ENCODE measurements at regions not wholly inside any gene's neighbourhood (a gene's known extent, or its start where the extent isn't known, plus 50 kb on each side); places are given as distances from the start of the nearest gene placed in this dataset.
"Not testable (repeated sequence)": the region's sequence is repeated elsewhere in the genome, so short reads cannot be mapped to it uniquely, and the experiment has no call there.

DNA sequence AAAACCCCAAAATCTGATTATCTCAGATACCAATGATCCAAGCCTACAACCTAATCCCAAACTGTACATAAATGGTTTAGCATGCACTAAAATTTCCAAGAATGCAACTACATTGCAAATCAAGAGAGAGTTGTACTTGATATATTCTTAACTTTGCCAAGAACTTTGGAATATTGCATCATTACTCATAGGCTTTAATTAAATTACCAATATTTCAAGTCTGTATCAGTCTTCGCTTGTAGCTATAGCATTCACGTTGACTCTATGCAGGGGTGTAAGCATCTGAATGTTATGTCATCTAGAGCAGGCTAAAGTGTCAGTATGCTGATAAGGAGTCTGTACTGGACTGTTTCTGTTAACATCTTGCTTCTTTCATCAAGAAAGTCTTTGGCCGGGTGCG, 56.3 kb downstream of the FOXI3 start:
- DNase-seq (ENCODE audit: low read depth in 2 of 2): no peak

- no peak for DNase-seq (ENCODE audit: low read depth in 2 of 2)
Measured at GRCh38 chr2:88377641-88377991, 74.9 kb downstream of the FOXI3 start.

DNA sequence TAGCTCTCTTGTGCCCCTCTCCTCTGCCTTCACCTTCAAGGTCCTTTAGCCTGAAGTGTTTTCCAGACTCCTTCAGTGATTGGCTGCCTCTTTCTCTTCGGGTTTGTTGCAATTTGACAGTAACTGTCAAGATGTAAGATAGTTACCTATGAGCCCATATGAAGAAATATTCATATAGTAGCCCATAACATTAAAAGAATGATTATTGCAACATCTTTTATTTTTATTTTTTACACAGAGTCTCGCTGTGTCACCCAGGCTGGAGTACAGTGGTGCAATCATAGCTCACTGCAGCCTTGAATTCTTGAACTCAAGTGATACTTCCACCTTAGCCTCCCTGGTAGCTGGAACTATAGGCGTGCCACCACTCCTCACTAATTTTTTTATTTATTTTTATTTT, 80.5 kb downstream of the FOXI3 start:
- DNase-seq (ENCODE audit: low read depth in 2 of 2): no peak

DNA sequence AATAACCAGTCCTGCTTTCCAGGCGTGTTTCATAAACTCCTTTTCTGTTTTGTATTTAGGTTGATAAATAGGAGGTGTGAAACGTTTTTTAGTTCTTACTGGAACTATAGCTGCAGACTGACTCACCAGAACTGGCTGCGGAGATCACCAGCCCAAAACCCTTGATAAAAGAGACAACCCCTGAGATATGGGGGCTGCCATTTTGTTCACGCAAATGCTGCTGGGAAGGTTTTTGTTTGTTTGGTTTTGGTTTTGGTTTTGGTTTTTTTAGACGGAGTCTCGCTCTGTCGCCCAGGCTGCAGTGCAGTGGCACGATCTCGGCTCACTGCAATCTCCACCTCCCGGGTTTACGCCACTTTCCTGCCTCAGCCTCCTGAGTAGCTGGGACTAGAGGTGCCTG, 87.1 kb downstream of the FOXI3 start:
- not testable (repeated sequence) for DNase-seq (ENCODE audit: low read depth in 2 of 2)

DNA sequence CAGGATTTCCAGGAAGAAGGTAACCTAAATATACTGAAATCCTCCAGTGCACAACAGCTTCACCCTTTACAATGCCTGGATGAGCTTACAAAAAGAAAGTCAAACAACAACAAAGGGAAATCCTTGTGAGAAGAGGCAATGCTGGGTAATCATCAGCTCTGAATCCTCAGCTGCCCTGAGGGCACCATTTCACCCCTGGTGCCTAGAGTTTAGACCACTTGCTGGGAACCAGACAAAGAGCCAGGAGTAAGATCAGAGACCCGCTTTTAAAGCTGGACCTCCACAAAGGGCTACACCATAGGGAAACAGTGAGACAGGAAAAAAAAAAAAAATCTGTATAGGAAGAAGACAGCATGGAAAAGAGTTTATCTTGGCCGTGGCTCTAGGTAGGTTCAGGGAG, 97.0 kb downstream of the FOXI3 start:
- no peak for DNase-seq (ENCODE audit: low read depth in 2 of 2)

DNA sequence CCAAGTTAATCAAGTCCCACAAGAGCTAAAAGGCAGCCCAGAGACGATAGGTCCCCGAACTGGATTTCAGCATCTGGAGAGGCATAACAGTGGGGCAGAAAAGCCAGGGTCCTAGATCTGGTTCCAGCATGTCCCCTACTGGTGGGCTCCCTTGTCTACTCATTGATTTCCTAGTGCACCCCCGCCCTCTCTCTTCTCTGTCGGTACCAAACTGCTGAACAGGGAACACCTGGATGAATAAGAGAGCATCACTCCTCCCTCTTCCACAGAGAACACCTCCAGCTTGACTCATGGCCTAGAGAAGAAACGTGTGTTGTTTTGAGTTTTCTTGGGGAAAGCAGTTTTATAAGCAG, 101.3 kb downstream of the FOXI3 start:
- DNase-seq (ENCODE audit: low read depth in 2 of 2): no peak

GRCh38 chr2:88350331-88351248, 101.9 kb downstream of the FOXI3 start:
- peak; percentile 51 to 61 for DNase-seq (ENCODE audit: low read depth in 2 of 2)

DNA sequence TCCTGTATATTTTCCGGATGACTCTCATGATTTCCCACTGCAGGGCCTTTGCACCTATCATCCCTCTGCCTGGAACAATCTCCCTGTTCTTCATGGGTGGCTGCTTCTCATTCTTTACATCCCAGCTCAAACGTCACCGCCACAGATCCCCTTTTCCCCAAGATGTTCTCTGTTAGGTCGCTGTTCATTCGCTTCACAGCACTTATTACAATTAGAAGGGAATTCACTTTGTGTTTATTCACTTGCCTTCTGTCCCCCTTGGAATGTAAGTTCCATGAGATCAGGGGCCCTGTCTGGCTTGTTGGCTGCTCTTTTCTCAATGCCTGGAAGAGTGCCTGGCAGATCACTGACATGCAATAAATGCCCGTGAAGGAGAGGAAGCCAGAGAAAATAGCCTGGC, 106.7 kb downstream of the FOXI3 start:
- DNase-seq (ENCODE audit: low read depth in 2 of 2): no peak

GRCh38 chr2:88342749-88343148, 109.7 kb downstream of the FOXI3 start:
- no peak for DNase-seq (ENCODE audit: low read depth in 2 of 2)

- DNase-seq (ENCODE audit: low read depth in 2 of 2): no peak
Measured at GRCh38 chr2:88334418-88334817, 118.1 kb downstream of the FOXI3 start.

DNA sequence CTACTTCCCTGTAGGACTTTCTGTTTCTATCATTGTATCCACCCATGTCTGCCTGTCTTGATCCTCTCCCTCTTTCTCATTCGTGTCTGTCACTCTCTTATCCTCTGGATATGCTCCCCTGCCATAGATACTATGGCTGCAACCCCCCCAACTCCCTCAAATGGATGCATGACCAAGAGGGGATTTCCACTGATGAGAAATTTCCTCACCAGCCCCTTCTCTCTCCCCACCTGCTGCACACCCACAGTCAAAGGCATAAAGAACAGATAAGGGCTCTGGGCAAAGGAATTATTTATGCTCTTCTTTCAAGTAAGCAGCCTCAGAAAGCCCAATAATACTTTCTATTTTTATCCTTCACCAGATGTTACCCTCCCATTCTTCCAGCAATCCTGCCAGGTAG, 121.3 kb downstream of the FOXI3 start:
- no peak for DNase-seq (ENCODE audit: low read depth in 2 of 2)

- DNase-seq (ENCODE audit: low read depth in 2 of 2): no peak
Measured at GRCh38 chr2:88329815-88330603, 122.5 kb downstream of the FOXI3 start.

DNA sequence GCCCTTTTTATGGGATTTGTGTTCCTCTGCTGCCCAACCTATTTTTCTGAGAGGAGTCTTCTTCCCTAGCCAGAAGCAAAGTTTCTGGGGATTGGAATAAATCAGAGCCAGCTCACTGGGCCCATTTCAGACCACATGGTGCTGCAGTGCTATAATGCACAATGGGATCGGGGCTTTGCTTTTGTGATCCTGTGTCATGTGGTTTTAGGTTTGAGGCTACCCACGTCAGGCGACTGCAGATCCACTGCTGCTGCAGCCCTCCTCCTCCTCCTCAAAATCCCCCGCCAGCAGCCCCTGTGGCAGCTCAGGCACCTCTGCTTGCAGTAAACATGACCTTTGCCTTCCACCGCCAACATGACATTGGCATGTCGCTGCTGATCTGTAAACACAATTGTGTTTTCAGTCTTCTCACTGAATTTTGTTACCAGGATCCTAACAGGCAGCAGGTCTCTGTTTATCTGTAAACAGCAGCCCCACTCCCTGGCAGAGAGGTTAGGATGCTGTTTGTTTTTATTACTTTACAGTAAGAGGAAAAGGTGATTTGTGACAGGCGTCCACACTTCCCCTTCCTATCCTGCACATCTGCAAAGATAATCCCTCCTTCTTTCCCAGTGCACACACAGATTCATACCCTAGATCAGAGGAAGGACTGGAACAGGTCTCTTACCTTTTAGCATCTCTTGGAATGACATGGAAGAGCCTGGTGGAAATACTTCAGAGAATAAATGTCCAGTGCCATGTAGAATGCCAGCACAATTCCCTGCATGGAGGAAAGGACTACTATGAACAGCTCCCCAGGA, 130.8 kb downstream of the FOXI3 start:
- no peak for DNase-seq (ENCODE audit: low read depth in 2 of 2)

- no peak for DNase-seq (ENCODE audit: low read depth in 2 of 2)
Measured at GRCh38 chr2:88320076-88320773, 132.3 kb downstream of the FOXI3 start.

DNA sequence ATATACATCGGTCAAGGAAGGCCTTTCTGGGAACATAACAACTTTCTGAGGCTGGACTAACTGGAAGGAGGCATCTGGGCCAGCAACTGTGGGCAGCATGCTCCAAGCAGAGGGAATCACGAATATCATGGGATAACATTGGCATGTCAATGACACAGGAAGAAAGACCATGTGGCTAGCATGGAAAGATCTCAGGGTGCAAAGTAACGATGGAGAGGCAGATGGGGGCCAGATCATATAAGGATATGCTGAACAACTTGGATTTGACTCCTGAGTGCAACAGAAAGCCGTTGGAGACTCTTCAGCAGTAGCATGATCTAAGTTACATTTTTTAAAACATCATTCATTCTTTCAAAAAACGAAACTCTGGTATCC, 133.6 kb downstream of the FOXI3 start:
- DNase-seq (ENCODE audit: low read depth in 2 of 2): no peak

GRCh38 chr2:88318071-88318955, 134.2 kb downstream of the FOXI3 start:
- no peak for DNase-seq (ENCODE audit: low read depth in 2 of 2)

GRCh38 chr2:88310787-88311186, 140.6 kb downstream of the THNSL2 start:
- no peak for DNase-seq (ENCODE audit: low read depth in 2 of 2)

DNA sequence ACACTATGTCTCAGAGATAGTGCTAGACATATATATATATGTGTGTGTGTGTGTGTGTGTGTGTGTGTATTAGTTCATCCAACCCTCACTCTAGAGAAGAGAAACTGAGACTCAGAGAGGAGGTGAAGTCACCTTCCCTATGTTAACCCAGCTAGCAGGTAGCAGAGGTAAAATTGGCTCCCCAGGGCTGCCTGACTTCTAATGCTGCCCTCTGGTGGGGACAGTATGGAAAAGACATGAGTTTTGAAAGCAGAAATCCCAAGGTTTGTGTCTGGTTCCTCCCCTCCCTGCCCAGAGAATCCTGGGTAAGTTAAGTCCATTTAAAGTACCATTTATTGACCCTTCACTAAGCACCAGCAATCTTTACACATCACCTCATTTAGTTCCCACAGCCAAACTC, 137.7 kb downstream of the THNSL2 start:
- DNase-seq (ENCODE audit: low read depth in 2 of 2): no peak

- no peak for DNase-seq (ENCODE audit: low read depth in 2 of 2)
Measured at GRCh38 chr2:88303865-88304264, 133.7 kb downstream of the THNSL2 start.

GRCh38 chr2:88296247-88296646, 126.1 kb downstream of the THNSL2 start:
- DNase-seq (ENCODE audit: low read depth in 2 of 2): no peak
